GM19239 (cell line): ENCODE measurements at regions not wholly inside any gene's neighbourhood (a gene's known extent, or its start where the extent isn't known, plus 50 kb on each side); places are given as distances from the start of the nearest gene placed in this dataset.

Experiments used
- DNase-seq: peaks from one replicate; pipeline ENCODE4 v3.0.0; 2011; ENCODE audit warnings: low spot score; ENCODE audit not compliant: insufficient read length
- FAIRE-seq: peaks from 2 replicates; lab custom pipeline; 2011; peaks lifted over from hg19 to GRCh38; lab: Jason Lieb, UNC

- no peak for FAIRE-seq
These were observed 68.9 kb downstream of the PERP start for GRCh38 chr6:138038142-138038870.

More at GRCh38 chr6:138038142-138038870, 68.9 kb downstream of the PERP start:
- DNase-seq, result no peak
